Left forelimb (tissue), 1 donor: ENCODE measurements at regions not wholly inside any gene's neighbourhood (a gene's known extent, or its start where the extent isn't known, plus 50 kb on each side); places are given as distances from the start of the nearest gene placed in this dataset.

Source experiments
- DNase-seq: peaks from one replicate; pipeline ENCODE4 v3.0.0-alpha.2; 2018; ENCODE audit warnings: low spot score

- no peak for DNase-seq
These were observed 270.6 kb downstream of the MAF start for GRCh38 chr16:79329967-79330366.

- no peak for DNase-seq
These were observed 271.4 kb downstream of the MAF start for GRCh38 chr16:79329166-79329521.

GRCh38 chr16:79328402-79329165, 272.0 kb downstream of the MAF start:
- no peak for DNase-seq

GRCh38 chr16:79327836-79328235, 272.7 kb downstream of the MAF start:
- no peak for DNase-seq

GRCh38 chr16:79326549-79326948, 274.0 kb downstream of the MAF start:
- DNase-seq = no peak

- no peak for DNase-seq
These were observed 275.2 kb downstream of the MAF start for GRCh38 chr16:79325226-79325945.

GRCh38 chr16:79320956-79321355, 279.6 kb downstream of the MAF start:
- no peak for DNase-seq

- DNase-seq = no peak
These were observed 282.2 kb downstream of the MAF start for GRCh38 chr16:79318143-79318899.

- no peak for DNase-seq
These were observed 283.0 kb downstream of the MAF start for GRCh38 chr16:79317521-79317920.

GRCh38 chr16:79317026-79317425, 283.5 kb downstream of the MAF start:
- DNase-seq = no peak

GRCh38 chr16:79316004-79316458, 284.5 kb downstream of the MAF start:
- DNase-seq = no peak

- no peak for DNase-seq
These were observed 288.0 kb downstream of the MAF start for GRCh38 chr16:79312502-79312901.

GRCh38 chr16:79310710-79311109, 289.8 kb downstream of the MAF start:
- DNase-seq = no peak

- DNase-seq = no peak
These were observed 290.9 kb downstream of the MAF start for GRCh38 chr16:79309606-79310005.

GRCh38 chr16:79307214-79307613, 293.3 kb downstream of the MAF start:
- DNase-seq = no peak

- DNase-seq = no peak
These were observed 295.5 kb downstream of the MAF start for GRCh38 chr16:79305074-79305473.

- DNase-seq = peak; percentile 83
These were observed 296.6 kb downstream of the MAF start for GRCh38 chr16:79303959-79304387.

GRCh38 chr16:79303206-79303605, 297.3 kb downstream of the MAF start:
- DNase-seq = no peak

GRCh38 chr16:79302731-79303130, 297.8 kb downstream of the MAF start:
- no peak for DNase-seq

GRCh38 chr16:79301051-79301450, 299.5 kb downstream of the MAF start:
- no peak for DNase-seq

GRCh38 chr16:79298894-79299799, 301.4 kb downstream of the MAF start:
- DNase-seq = no peak

GRCh38 chr16:79298476-79298875, 302.1 kb downstream of the MAF start:
- no peak for DNase-seq
